ENCODE measurements at regions not wholly inside any gene's neighbourhood (a gene's known extent, or its start where the extent isn't known, plus 50 kb on each side); places are given as distances from the start of the nearest gene placed in this dataset.

DNA sequence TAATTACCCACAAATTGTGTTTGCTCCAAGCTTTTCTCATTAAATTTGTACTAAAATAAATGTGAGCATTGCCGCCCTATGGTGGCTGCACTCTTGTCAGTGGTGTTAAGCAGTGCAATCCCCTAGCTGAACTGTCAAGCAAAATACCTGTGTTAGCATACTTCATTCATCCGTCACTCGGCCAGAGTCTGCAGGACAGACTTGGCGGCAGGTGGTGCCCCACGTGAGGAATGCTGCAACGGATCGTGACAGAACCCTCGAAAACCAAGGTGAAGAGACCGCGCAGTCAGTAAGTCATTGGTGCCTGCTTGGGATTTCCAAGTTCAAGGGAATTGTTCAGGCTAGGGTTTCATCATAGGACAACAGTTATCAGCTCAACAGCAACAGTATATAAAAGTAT is 1592.1 kb upstream of the TENM4 start:
- TF ChIP-seq, protein P1, sequence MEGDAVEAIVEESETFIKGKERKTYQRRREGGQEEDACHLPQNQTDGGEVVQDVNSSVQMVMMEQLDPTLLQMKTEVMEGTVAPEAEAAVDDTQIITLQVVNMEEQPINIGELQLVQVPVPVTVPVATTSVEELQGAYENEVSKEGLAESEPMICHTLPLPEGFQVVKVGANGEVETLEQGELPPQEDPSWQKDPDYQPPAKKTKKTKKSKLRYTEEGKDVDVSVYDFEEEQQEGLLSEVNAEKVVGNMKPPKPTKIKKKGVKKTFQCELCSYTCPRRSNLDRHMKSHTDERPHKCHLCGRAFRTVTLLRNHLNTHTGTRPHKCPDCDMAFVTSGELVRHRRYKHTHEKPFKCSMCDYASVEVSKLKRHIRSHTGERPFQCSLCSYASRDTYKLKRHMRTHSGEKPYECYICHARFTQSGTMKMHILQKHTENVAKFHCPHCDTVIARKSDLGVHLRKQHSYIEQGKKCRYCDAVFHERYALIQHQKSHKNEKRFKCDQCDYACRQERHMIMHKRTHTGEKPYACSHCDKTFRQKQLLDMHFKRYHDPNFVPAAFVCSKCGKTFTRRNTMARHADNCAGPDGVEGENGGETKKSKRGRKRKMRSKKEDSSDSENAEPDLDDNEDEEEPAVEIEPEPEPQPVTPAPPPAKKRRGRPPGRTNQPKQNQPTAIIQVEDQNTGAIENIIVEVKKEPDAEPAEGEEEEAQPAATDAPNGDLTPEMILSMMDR (IDR thresholded peaks at IDR 0.05) = no peak
- TF ChIP-seq, protein P2, sequence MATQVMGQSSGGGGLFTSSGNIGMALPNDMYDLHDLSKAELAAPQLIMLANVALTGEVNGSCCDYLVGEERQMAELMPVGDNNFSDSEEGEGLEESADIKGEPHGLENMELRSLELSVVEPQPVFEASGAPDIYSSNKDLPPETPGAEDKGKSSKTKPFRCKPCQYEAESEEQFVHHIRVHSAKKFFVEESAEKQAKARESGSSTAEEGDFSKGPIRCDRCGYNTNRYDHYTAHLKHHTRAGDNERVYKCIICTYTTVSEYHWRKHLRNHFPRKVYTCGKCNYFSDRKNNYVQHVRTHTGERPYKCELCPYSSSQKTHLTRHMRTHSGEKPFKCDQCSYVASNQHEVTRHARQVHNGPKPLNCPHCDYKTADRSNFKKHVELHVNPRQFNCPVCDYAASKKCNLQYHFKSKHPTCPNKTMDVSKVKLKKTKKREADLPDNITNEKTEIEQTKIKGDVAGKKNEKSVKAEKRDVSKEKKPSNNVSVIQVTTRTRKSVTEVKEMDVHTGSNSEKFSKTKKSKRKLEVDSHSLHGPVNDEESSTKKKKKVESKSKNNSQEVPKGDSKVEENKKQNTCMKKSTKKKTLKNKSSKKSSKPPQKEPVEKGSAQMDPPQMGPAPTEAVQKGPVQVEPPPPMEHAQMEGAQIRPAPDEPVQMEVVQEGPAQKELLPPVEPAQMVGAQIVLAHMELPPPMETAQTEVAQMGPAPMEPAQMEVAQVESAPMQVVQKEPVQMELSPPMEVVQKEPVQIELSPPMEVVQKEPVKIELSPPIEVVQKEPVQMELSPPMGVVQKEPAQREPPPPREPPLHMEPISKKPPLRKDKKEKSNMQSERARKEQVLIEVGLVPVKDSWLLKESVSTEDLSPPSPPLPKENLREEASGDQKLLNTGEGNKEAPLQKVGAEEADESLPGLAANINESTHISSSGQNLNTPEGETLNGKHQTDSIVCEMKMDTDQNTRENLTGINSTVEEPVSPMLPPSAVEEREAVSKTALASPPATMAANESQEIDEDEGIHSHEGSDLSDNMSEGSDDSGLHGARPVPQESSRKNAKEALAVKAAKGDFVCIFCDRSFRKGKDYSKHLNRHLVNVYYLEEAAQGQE (IDR thresholded peaks at IDR 0.05; ENCODE audit: insufficient read depth in 1 of 2, low read depth in 2 of 2, low read length in 1 of 2) = no peak

Data from Panc1 (cell line).